RWPE1 (cell line): ENCODE measurements at regions not wholly inside any gene's neighbourhood (a gene's known extent, or its start where the extent isn't known, plus 50 kb on each side); places are given as distances from the start of the nearest gene placed in this dataset.

Experiments used
- CTCF ChIA-PET: fragments of 350-600 bp; sonication (Branson Sonifier 250); formaldehyde crosslinking; extraction: SDS; loops from one replicate; lab custom pipeline; 2021; lab: Yijun Ruan, JAX
- POLR2A ChIA-PET: fragments of 400-600 bp; formaldehyde crosslinking; extraction: SDS; loops from one replicate; lab custom pipeline; 2020; ENCODE audit warnings: antibody characterized with exemption; ENCODE audit not compliant: low non-redundant PET; lab: Yijun Ruan, JAX
- DNase-seq: peaks from one replicate; pipeline ENCODE4 v3.0.0; 2012; ENCODE audit warnings: low spot score
- H3K27ac ChIP-seq: fragments of 450-650 bp; 2 replicates; pipeline ENCODE4 v1.5.1; 2017
- TF ChIP-seq, protein P1 (sequence below): fragments of 450-650 bp; conservative IDR thresholded peaks from 2 replicates; pipeline ENCODE4 v1.5.1; 2017; ENCODE audit warnings: low read depth, mild to moderate bottlenecking

DNA sequence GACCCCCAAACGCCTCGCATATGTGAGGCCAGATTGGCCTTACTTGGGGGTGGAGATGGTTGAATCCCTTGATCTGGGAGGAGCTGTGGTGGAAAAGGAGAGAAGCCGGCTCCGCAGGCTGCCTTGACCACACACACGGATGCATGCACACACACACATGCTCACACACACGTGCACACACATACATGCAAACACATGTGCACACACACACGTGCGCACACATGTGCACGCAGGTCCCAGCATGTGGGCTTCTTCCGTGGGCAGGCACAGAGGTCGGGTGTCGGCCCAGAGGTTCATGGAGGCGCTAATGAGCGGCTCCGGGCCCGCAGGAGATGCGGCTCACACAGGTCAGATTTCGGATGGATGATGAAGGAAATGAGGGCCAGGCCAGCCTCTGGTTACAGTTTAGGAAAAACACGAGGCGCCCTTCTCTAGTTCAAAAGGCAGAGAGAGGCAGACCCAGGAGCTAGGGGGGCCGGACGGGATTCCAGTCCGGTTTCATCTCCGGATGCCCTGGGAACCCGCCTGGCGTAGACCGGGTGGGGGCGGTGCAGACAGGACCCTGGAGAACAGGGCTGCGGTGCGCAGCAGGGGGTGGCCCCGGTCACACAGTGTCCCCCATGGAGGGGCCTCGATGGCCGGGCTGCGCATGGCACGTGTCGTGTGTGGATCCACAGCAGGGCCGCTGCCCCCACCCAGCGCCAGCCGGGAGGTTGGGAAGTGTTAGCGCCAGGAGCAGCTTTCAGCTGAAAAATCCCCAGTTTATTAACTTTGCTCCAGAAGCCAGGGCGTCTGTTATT is 91.1 kb upstream of the ACTRT2 start:
- TF ChIP-seq, protein P1, sequence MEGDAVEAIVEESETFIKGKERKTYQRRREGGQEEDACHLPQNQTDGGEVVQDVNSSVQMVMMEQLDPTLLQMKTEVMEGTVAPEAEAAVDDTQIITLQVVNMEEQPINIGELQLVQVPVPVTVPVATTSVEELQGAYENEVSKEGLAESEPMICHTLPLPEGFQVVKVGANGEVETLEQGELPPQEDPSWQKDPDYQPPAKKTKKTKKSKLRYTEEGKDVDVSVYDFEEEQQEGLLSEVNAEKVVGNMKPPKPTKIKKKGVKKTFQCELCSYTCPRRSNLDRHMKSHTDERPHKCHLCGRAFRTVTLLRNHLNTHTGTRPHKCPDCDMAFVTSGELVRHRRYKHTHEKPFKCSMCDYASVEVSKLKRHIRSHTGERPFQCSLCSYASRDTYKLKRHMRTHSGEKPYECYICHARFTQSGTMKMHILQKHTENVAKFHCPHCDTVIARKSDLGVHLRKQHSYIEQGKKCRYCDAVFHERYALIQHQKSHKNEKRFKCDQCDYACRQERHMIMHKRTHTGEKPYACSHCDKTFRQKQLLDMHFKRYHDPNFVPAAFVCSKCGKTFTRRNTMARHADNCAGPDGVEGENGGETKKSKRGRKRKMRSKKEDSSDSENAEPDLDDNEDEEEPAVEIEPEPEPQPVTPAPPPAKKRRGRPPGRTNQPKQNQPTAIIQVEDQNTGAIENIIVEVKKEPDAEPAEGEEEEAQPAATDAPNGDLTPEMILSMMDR, result no peak
- H3K27ac ChIP-seq, result no peak overlapping the region
- ChIA-PET POLR2A (no interaction called here), CTCF (interaction anchor here (1.2 kb wide), 1 partner anchor 8 kb away, joined by 4 read pairs; no protein-coding TSS in a partner anchor)
- DNase-seq, result no peak

DNA sequence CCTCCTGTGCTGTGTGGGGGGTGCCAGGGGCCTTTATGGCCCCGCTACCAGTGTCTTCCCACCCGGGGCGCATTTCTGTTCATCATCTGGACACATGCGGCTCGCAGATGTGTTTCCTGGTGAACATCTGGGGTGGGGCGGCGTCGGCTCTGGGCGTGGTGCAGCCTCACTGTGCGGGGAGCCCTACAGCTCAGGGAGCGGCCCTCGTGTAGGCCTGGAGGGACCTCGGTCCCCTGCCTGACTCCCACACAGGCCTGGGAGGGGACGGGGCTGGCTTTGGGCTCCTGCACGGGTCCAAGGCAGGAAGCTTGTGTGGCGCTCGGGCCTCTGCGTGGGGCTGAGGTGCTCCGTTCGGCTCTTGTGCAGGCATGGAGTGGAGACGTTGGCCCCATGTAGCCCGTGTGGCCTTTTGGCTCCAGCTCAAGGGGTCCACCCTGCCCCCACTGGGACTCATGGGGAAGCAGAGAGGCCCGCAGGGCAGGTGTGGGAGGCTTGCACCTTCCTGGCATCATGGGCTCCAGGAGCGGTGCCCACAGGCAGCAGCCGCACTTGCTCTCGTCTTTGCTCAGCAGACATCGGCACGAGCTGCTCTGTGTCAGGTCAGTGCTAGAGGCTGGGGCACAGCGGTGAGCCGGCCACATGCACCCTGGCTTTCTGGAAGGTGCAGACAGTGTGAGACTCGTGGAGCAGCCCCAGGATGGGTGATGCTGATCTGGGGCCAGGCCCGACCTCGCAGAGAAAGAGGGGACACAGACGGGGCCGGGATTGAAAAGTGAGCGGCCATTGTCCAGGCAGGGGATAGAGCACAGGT is 90.1 kb upstream of the ACTRT2 start:
- POLR2A ChIA-PET, result no interaction called here
- TF ChIP-seq, protein P1, result no peak
- no peak for DNase-seq
- no peak overlapping the region for H3K27ac ChIP-seq
- CTCF ChIA-PET, result interaction anchor here (1.2 kb wide), 1 partner anchor 9 kb away, joined by 4 read pairs; no protein-coding TSS in a partner anchor

DNA sequence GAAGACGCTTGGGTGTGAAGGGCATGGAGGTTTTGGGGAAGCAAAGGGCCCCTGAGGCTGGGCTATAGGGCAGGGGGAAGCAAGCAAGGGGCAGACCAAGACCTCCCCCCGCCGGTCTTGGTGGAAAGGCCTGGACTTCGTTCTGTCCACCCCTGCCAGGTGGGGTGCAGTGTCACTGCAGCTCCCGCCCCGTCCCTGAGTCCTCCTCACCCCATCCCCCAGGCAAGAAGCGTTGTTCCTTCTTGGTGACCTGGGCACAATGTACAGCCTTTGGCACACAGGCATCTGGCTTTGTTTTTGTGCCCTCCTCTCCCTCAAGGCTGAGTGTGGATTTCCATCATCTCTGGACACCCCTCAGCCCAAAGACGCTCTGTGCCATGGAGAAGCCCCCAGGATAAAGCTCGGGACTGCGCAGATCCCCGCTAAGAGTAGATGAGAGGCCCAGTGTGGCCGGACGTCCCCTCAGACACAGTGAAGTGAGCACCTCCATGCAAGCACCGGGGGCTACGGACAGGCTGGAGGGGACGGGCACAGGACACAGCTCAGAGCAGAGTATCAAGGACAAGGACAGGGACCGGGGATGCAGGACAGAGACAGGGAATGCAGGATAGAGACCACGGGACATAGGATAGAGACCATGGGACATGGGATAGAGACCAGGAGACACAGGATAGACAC is 89.4 kb upstream of the ACTRT2 start:
- TF ChIP-seq, protein P1, result no peak
- ChIA-PET POLR2A (no interaction called here), CTCF (interaction anchor here (1.2 kb wide), 1 partner anchor 10 kb away, joined by 4 read pairs; no protein-coding TSS in a partner anchor)
- H3K27ac ChIP-seq, result no peak overlapping the region
- DNase-seq, result no peak

DNA sequence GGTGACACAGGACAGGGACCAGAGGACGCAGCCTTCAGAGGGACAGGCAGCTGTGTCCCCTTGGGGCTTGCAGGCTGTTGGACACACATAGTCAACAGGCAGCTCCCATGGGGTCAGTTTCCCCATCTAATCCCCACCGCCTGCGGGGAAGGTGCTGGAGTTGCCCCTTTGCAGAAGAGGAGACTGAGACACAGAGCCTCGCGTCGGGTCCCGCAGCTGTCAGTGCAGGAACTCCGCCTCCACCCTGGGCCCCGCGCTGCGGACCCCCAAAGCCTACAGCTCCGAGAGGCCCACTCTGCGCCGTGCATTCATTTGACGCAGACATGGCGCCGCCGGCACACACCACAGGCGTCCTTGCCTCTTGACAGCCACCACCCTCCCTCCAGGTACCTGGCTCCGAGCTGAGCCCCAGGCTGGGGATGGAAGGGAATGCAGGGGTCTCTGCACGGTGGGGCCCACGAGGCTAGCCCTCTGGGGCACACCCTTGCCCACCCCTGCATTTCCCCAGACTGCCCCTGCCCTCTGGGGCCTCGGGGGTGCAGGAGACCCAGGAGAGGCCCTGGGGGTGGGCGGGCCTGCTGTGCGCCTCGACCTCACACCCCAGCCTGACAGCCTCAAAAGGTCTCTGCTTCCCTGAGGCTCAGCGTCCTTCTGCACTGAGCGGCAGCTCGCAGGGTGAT is 88.5 kb upstream of the ACTRT2 start:
- H3K27ac ChIP-seq, result no peak overlapping the region
- ChIA-PET POLR2A (no interaction called here), CTCF (interaction anchor here (0.7 kb wide), 1 partner anchor 9 kb away, joined by 3 read pairs; no protein-coding TSS in a partner anchor)
- TF ChIP-seq, protein P1, result no peak
- no peak for DNase-seq

DNA sequence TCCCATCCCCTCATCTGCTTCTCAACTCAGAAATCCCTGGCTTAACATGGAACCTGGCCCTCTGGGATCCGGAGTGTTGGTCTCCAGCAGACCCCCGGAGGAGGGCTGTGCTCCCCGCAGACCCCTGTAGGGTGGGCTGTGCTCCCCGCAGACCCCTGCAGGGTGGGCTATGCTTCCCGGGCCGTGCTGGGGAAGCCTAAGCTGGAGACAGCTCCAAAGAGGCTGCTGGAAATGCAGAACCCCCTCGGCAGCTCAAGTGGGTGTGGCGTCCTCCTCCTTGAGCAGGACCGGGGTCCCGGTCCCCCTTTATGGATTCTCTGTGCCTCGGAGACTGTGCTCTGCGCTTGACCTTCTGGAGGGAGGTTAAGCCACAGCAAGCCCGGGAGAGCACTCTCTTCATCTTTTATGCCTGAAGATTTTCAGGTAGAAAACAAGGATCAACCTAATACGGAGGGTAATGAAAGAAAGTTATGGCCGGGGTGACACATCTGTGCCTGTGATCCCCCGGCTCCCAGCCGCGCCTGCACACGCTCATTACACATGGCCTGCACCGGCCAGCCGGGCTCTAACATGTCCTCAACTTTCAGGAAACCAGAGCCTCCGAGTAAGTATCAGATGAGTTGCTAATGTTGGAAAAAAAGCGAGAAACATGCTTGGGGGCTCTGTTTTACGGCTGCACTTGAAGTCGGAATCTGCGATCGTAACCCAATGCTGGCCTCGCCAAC is 87.7 kb upstream of the ACTRT2 start:
- TF ChIP-seq, protein P1, result no peak
- ChIA-PET POLR2A (no interaction called here), CTCF (interaction anchor here (0.7 kb wide), 1 partner anchor 8 kb away, joined by 3 read pairs; no protein-coding TSS in a partner anchor)
- no peak overlapping the region for H3K27ac ChIP-seq
- no peak for DNase-seq
